ENCODE measurements at regions not wholly inside any gene's neighbourhood (a gene's known extent, or its start where the extent isn't known, plus 50 kb on each side); places are given as distances from the start of the nearest gene placed in this dataset.

- TF ChIP-seq TAF1 (IDR thresholded peaks at IDR 0.05; ENCODE audit: borderline replicate concordance, insufficient read depth, low read length) (no peak), FOXP2 (optimal IDR thresholded peaks at IDR 0.05; ENCODE audit: borderline replicate concordance, extremely low read depth, extremely low read length, insufficient read depth) (no peak), REST (IDR thresholded peaks at IDR 0.05; ENCODE audit: insufficient read depth in 1 of 2, low read depth in 2 of 2, low read length in 2 of 2) (no peak), POLR2AphosphoS5 (IDR thresholded peaks at IDR 0.05; ENCODE audit: low read depth, low read length) (no peak), SIN3A (IDR thresholded peaks at IDR 0.05; ENCODE audit: borderline replicate concordance, insufficient read depth, low read length) (no peak)
Observed at GRCh38 chr6:66065313-66065712, 358.3 kb upstream of the EYS start.

- no peak for TF ChIP-seq POLR2AphosphoS5 (IDR thresholded peaks at IDR 0.05; ENCODE audit: low read depth, low read length)
Observed at GRCh38 chr6:66057034-66057433, 350.0 kb upstream of the EYS start.

GRCh38 chr6:66054967-66055366 is 347.9 kb upstream of the EYS start:
- TF ChIP-seq SIN3A (IDR thresholded peaks at IDR 0.05; ENCODE audit: borderline replicate concordance, insufficient read depth, low read length) (no peak), REST (IDR thresholded peaks at IDR 0.05; ENCODE audit: insufficient read depth in 1 of 2, low read depth in 2 of 2, low read length in 2 of 2) (no peak), TAF1 (IDR thresholded peaks at IDR 0.05; ENCODE audit: borderline replicate concordance, insufficient read depth, low read length) (no peak), FOXP2 (optimal IDR thresholded peaks at IDR 0.05; ENCODE audit: borderline replicate concordance, extremely low read depth, extremely low read length, insufficient read depth) (no peak), POLR2AphosphoS5 (IDR thresholded peaks at IDR 0.05; ENCODE audit: low read depth, low read length) (no peak)

GRCh38 chr6:66051812-66052211 is 344.8 kb upstream of the EYS start:
- TF ChIP-seq FOXP2 (optimal IDR thresholded peaks at IDR 0.05; ENCODE audit: borderline replicate concordance, extremely low read depth, extremely low read length, insufficient read depth) (no peak), POLR2AphosphoS5 (IDR thresholded peaks at IDR 0.05; ENCODE audit: low read depth, low read length) (no peak), TAF1 (IDR thresholded peaks at IDR 0.05; ENCODE audit: borderline replicate concordance, insufficient read depth, low read length) (no peak), SIN3A (IDR thresholded peaks at IDR 0.05; ENCODE audit: borderline replicate concordance, insufficient read depth, low read length) (no peak), REST (IDR thresholded peaks at IDR 0.05; ENCODE audit: insufficient read depth in 1 of 2, low read depth in 2 of 2, low read length in 2 of 2) (no peak)

GRCh38 chr6:66048684-66049474 is 341.9 kb upstream of the EYS start:
- TF ChIP-seq POLR2AphosphoS5 (IDR thresholded peaks at IDR 0.05; ENCODE audit: low read depth, low read length): no peak
- no peak for TF ChIP-seq SIN3A (IDR thresholded peaks at IDR 0.05; ENCODE audit: borderline replicate concordance, insufficient read depth, low read length)
- TF ChIP-seq FOXP2 (optimal IDR thresholded peaks at IDR 0.05; ENCODE audit: borderline replicate concordance, extremely low read depth, extremely low read length, insufficient read depth): no peak
- no peak for TF ChIP-seq TAF1 (IDR thresholded peaks at IDR 0.05; ENCODE audit: borderline replicate concordance, insufficient read depth, low read length)
- TF ChIP-seq REST (IDR thresholded peaks at IDR 0.05; ENCODE audit: insufficient read depth in 1 of 2, low read depth in 2 of 2, low read length in 2 of 2): no peak
